Endothelial cell of umbilical vein (primary cell): ENCODE measurements at regions not wholly inside any gene's neighbourhood (a gene's known extent, or its start where the extent isn't known, plus 50 kb on each side); places are given as distances from the start of the nearest gene placed in this dataset.
A peak's percentile ranks its signal among the peaks of the same experiment; 100 is the strongest.

ENCODE experiments used
- BruUV-seq: library from RNA; stranded (reverse); fragments of 400-500 nt; replicated peaks from 2 replicates; lab custom pipeline; 2021; lab: Mats Ljungman, UMichigan
- CTCF ChIA-PET: fragments of 300-600, 350-600 bp; sonication (Branson Sonifier 250); formaldehyde crosslinking; loops from one replicate; lab custom pipeline; 2021; ENCODE audit warnings: antibody characterized with exemption, inconsistent platforms; lab: Charles Lee
- POLR2A ChIA-PET: fragments of 300-600, 350-600 bp; sonication (Branson Sonifier 250); formaldehyde crosslinking; loops from one replicate; lab custom pipeline; 2021; ENCODE audit warnings: antibody characterized with exemption, inconsistent platforms; lab: Charles Lee
- DNase-seq: peaks from one replicate; pipeline ENCODE4 v3.0.0-alpha.2; 2011; ENCODE audit warnings: low read depth, low spot score
- FAIRE-seq: peaks from 2 replicates; lab custom pipeline; 2011; peaks lifted over from hg19 to GRCh38; lab: Jason Lieb, UNC
- H2AFZ ChIP-seq: 2 replicates; pipeline ENCODE4 v1.6.0; 2012; ENCODE audit warnings: low read depth, low read length, control low read depth, inconsistent platforms
- H3K27ac ChIP-seq: 2 replicates; pipeline ENCODE4 v1.5.1; 2011; ENCODE audit warnings: low read depth, mild to moderate bottlenecking, control low read depth, low read length, moderate library complexity; ENCODE audit not compliant: insufficient read depth
- H3K27me3 ChIP-seq, 2 experiments: 2 replicates each; pipeline versions ENCODE4 v1.6.0 to v1.6.1; 2011; ENCODE audit warnings: low read length in 2 of 2, mixed read lengths in 1 of 2; ENCODE audit not compliant: control insufficient read depth in 2 of 2, insufficient read depth in 2 of 2
- H3K36me3 ChIP-seq, 2 experiments: 2 replicates in 1 of 2; 3 replicates in 1 of 2; pipeline ENCODE4 v1.5.1; 2011; ENCODE audit warnings: low read length in 2 of 2, mild to moderate bottlenecking in 1 of 2, moderate library complexity in 1 of 2; ENCODE audit not compliant: control insufficient read depth in 2 of 2, insufficient read depth in 2 of 2; ENCODE audit errors: extremely low read depth in 1 of 2
- H3K4me1 ChIP-seq: 3 replicates; pipeline ENCODE4 v1.5.1; 2011; ENCODE audit warnings: mild to moderate bottlenecking, low read length; ENCODE audit not compliant: control insufficient read depth, insufficient read depth; ENCODE audit errors: extremely low read depth
- H3K4me2 ChIP-seq: 2 replicates; pipeline ENCODE4 v1.6.1; 2011; ENCODE audit warnings: low read length, control low read depth, mixed read lengths; ENCODE audit not compliant: insufficient read depth
- H3K4me3 ChIP-seq, 3 experiments: fragments of 200-600 bp in 1 of 3; sonication (generic), shearing (Covaris generic) in 1 of 3; replicated peaks in 1 of 3; 2 replicates each; pipeline ENCODE4 v1.5.1; 2011 to 2016; ENCODE audit warnings: control low read depth in 3 of 3, low read length in 3 of 3, mild to moderate bottlenecking in 2 of 3, inconsistent platforms in 1 of 3, low read depth in 1 of 3, moderate library complexity in 1 of 3; ENCODE audit not compliant: insufficient read depth in 1 of 3
- H3K79me2 ChIP-seq: 2 replicates; pipeline ENCODE4 v1.6.0; 2012; ENCODE audit warnings: low read length, inconsistent platforms; ENCODE audit not compliant: control insufficient read depth, insufficient read depth
- H3K9ac ChIP-seq: replicated peaks from 2 replicates; pipeline ENCODE3; 2011; ENCODE audit warnings: low read length, control low read depth; ENCODE audit not compliant: insufficient read depth; ENCODE audit errors: extremely low read depth
- H3K9me1 ChIP-seq: replicated peaks from 3 replicates; pipeline ENCODE4 v1.6.0; 2011; ENCODE audit warnings: mild to moderate bottlenecking, low read length; ENCODE audit not compliant: control insufficient read depth, insufficient read depth; ENCODE audit errors: extremely low read depth
- H3K9me3 ChIP-seq: replicated peaks from 2 replicates; pipeline ENCODE4 v1.5.1; 2012; ENCODE audit warnings: low read length, inconsistent platforms; ENCODE audit not compliant: control insufficient read depth, insufficient read depth
- H4K20me1 ChIP-seq: replicated peaks from 2 replicates; pipeline ENCODE3; 2011; ENCODE audit warnings: mild to moderate bottlenecking, low read length; ENCODE audit not compliant: control insufficient read depth, insufficient read depth; ENCODE audit errors: extremely low read depth
- CTCF ChIP-seq, 2 donors: IDR thresholded peaks; 1 replicate in 1 of 2; 2 replicates in 1 of 2; pipeline ENCODE4 v1.5.1; 2011; ENCODE audit warnings: low read length in 2 of 2, mild to moderate bottlenecking in 2 of 2, moderate library complexity in 2 of 2, control low read depth in 1 of 2, inconsistent platforms in 1 of 2, low read depth in 1 of 2; ENCODE audit not compliant: insufficient read depth in 1 of 2; ENCODE audit errors: extremely low read depth in 1 of 2
- EZH2 ChIP-seq: IDR thresholded peaks from 2 replicates; pipeline ENCODE4 v1.6.1; 2012; ENCODE audit warnings: borderline replicate concordance, low read depth, mild to moderate bottlenecking, moderate library complexity, low read length, inconsistent platforms; ENCODE audit not compliant: severe bottlenecking
- FOS ChIP-seq: IDR thresholded peaks from 2 replicates; pipeline ENCODE4 v1.6.1; 2011; ENCODE audit warnings: mild to moderate bottlenecking, low read length, moderate library complexity, borderline replicate concordance; ENCODE audit not compliant: insufficient read depth
- GATA2 ChIP-seq: IDR thresholded peaks from 2 replicates; pipeline ENCODE4 v1.7.0; 2011; ENCODE audit warnings: low read depth, mild to moderate bottlenecking, moderate library complexity, mixed read lengths, low read length; ENCODE audit not compliant: insufficient read length, insufficient read depth
- JUN ChIP-seq: IDR thresholded peaks from 2 replicates; pipeline ENCODE4 v1.6.1; 2011; ENCODE audit warnings: borderline replicate concordance, low read depth; ENCODE audit not compliant: insufficient read length, insufficient read depth
- MAX ChIP-seq: IDR thresholded peaks from 2 replicates; pipeline ENCODE4 v1.6.1; 2011; ENCODE audit not compliant: insufficient read depth, insufficient read length
- MYC ChIP-seq: IDR thresholded peaks from one replicate; pipeline ENCODE4 v1.6.1; 2011; ENCODE audit warnings: mild to moderate bottlenecking, low read depth, low read length
- POLR2A ChIP-seq: IDR thresholded peaks from 2 replicates; pipeline ENCODE4 v1.6.1; 2012; ENCODE audit warnings: low read depth, mild to moderate bottlenecking, control low read depth, low read length
- POLR2AphosphoS5 ChIP-seq: IDR thresholded peaks from 2 replicates; pipeline ENCODE4 v1.6.1; 2012; ENCODE audit warnings: low read depth, mild to moderate bottlenecking, control low read depth, low read length, moderate library complexity; ENCODE audit not compliant: insufficient read depth
- dilution Hi-C: fragments of 300-500 bp; cut with MboI; formaldehyde crosslinking; loops from one replicate; pipeline ENCODE4 v1.15.0; 2019; ENCODE audit warnings: low sequenced_read_pairs; ENCODE audit not compliant: extremely low pct_ligation_motif_present
- intact Hi-C: fragments of 100-400 bp; cut with micrococcal nuclease; formaldehyde crosslinking; loops from one replicate; pipeline ENCODE4 v1.10.0; 2022

- Histone ChIP-seq H3K4me1 (peaks cover 22% of the 10 kb centered on the region), H3K9me3 (no peaks in the 10 kb centered on the region), H3K4me3 (no peak overlapping the region), H2AFZ (peak overlapping the region; percentile 83), H3K36me3 (no peaks in the 10 kb centered on the region), H4K20me1 (no peaks in the 10 kb centered on the region), H3K79me2 (no peaks in the 10 kb centered on the region), H3K9ac (peak overlapping the region; percentile 38), H3K4me2 (no peak overlapping the region), H3K27me3 (no peaks in the 10 kb centered on the region), H3K27ac (peak overlapping the region; percentile 71), H3K9me1 (no peaks in the 10 kb centered on the region)
- intact Hi-C loops (no loop called here), dilution Hi-C loops (no loop called here)
- ChIA-PET POLR2A (no interaction called here), CTCF (interaction anchor here (0.6 kb wide), 1 partner anchor 295 kb away, joined by 3 read pairs; no protein-coding TSS in a partner anchor)
- DNase-seq (peak; percentile 83), FAIRE-seq (peak; percentile 76)
- TF ChIP-seq POLR2AphosphoS5 (no peak), JUN (peak; percentile 4), FOS (no peak), GATA2 (no peak), EZH2 (no peak)
- no TSS peak for BruUV-seq
Measured at GRCh38 chrX:115367455-115367854, 77.9 kb downstream of the LUZP4 start.

- H2AFZ ChIP-seq = peak overlapping the region; percentile 49
- dilution Hi-C loops (no loop called here), intact Hi-C loops (no loop called here)
- CTCF ChIA-PET = no interaction called here
- no peak overlapping the region for H3K4me3 ChIP-seq
- no peaks in the 10 kb centered on the region for H3K79me2 ChIP-seq
- no peaks in the 10 kb centered on the region for H4K20me1 ChIP-seq
- peak overlapping the region; percentile 31 for H3K4me2 ChIP-seq
- BruUV-seq = TSS peak; percentile 87
- POLR2A ChIA-PET = no interaction called here
- H3K36me3 ChIP-seq = no peaks in the 10 kb centered on the region
- DNase-seq (peak; percentile 74), FAIRE-seq (no peak)
- H3K9ac ChIP-seq = peak overlapping the region; percentile 38
- TF ChIP-seq JUN (peak; percentile 10), POLR2A (no peak), POLR2AphosphoS5 (no peak), MAX (no peak), FOS (peak; percentile 26), GATA2 (no peak), CTCF (IDR thresholded peaks at IDR 0.05; ENCODE audit: extremely low read depth in 1 of 2, insufficient read depth in 1 of 2, low read depth in 1 of 2, low read length in 2 of 2) (no peak), MYC (no peak), EZH2 (no peak)
- H3K27me3 ChIP-seq = no peaks in the 10 kb centered on the region
- no peaks in the 10 kb centered on the region for H3K9me3 ChIP-seq
- H3K27ac ChIP-seq = peak overlapping the region; percentile 71
- peaks cover 27% of the 10 kb centered on the region for H3K4me1 ChIP-seq
- H3K9me1 ChIP-seq = no peaks in the 10 kb centered on the region
Measured at GRCh38 chrX:115367951-115368350, 78.4 kb downstream of the LUZP4 start.
